PC-3 (cell line): ENCODE measurements at regions not wholly inside any gene's neighbourhood (a gene's known extent, or its start where the extent isn't known, plus 50 kb on each side); places are given as distances from the start of the nearest gene placed in this dataset.

ENCODE experiments used
- ATAC-seq: fragments of 200-7000 bp; cut with Tn5 transposase; 2 replicates; pipeline ENCODE4 v1.9.1; 2020; ENCODE audit warnings: mild to moderate bottlenecking, moderate library complexity
- BruUV-seq: library from RNA; stranded (reverse); fragments of 400-500 nt; replicated peaks from 2 replicates; lab custom pipeline; 2021; lab: Mats Ljungman, UMichigan
- CTCF ChIA-PET: fragments of 300-600 bp; sonication (Branson Sonifier 250); formaldehyde crosslinking; loops from one replicate; lab custom pipeline; 2022; ENCODE audit warnings: antibody characterized with exemption; lab: Charles Lee
- POLR2A ChIA-PET: fragments of 300-600 bp; sonication (Branson Sonifier 250); formaldehyde crosslinking; loops from one replicate; lab custom pipeline; 2022; ENCODE audit warnings: antibody characterized with exemption; ENCODE audit not compliant: unreplicated experiment; lab: Charles Lee
- DNase-seq: peaks from one replicate; pipeline ENCODE4 v3.0.0-alpha.2; 2015
- H2AFZ ChIP-seq: fragments of 300-600 bp; sonication (generic); 2 replicates; pipeline ENCODE4 v1.6.0; 2016; ENCODE audit warnings: antibody characterized with exemption, low read length
- H3F3A ChIP-seq: fragments of 300-600 bp; sonication (generic); one replicate; pipeline ENCODE4 v1.6.0; 2017; ENCODE audit warnings: antibody characterized with exemption, low read length, control low read depth, mild to moderate bottlenecking; ENCODE audit not compliant: unreplicated experiment
- H3K27ac ChIP-seq: fragments of 300-600 bp; sonication (generic); 2 replicates; pipeline ENCODE4 v1.5.1; 2016; ENCODE audit warnings: mild to moderate bottlenecking, low read length
- H3K27me3 ChIP-seq: fragments of 300-600 bp; sonication (generic); 2 replicates; pipeline ENCODE4 v1.6.1; 2016; ENCODE audit warnings: low read length, mixed read lengths
- H3K36me3 ChIP-seq: fragments of 300-600 bp; sonication (generic); 2 replicates; pipeline ENCODE4 v1.6.1; 2016; ENCODE audit warnings: low read depth, mixed run types, low read length, mixed read lengths
- H3K4me1 ChIP-seq: fragments of 300-600 bp; sonication (generic); 2 replicates; pipeline ENCODE4 v1.5.1; 2016; ENCODE audit warnings: low read length; ENCODE audit not compliant: insufficient read depth
- H3K4me2 ChIP-seq: fragments of 300-600 bp; sonication (generic); 2 replicates; pipeline ENCODE4 v1.6.0; 2016; ENCODE audit warnings: low read length
- H3K4me3 ChIP-seq: fragments of 300-600 bp; sonication (generic); 2 replicates; pipeline ENCODE4 v1.5.1; 2016; ENCODE audit warnings: mild to moderate bottlenecking, low read length, mixed read lengths
- H3K79me2 ChIP-seq: fragments of 300-600 bp; sonication (generic); 2 replicates; pipeline ENCODE4 v1.6.1; 2017; ENCODE audit warnings: low read length, mixed read lengths
- H3K9ac ChIP-seq: fragments of 300-600 bp; sonication (generic); 2 replicates; pipeline ENCODE4 v1.6.0; 2016; ENCODE audit warnings: mild to moderate bottlenecking, low read length
- H3K9me2 ChIP-seq: fragments of 300-600 bp; sonication (generic); replicated peaks from 2 replicates; pipeline ENCODE4 v1.6.1; 2016; ENCODE audit warnings: mixed run types, low read length, mixed read lengths
- H3K9me3 ChIP-seq: fragments of 300-600 bp; sonication (generic); 2 replicates; pipeline ENCODE4 v1.6.1; 2016; ENCODE audit warnings: low read length, mixed read lengths
- H4K20me1 ChIP-seq: fragments of 300-600 bp; sonication (generic); 2 replicates; pipeline ENCODE4 v1.6.1; 2016; ENCODE audit warnings: low read length, mixed read lengths
- EZH2 ChIP-seq: fragments of 300-600 bp; sonication (generic); IDR thresholded peaks from one replicate; pipeline ENCODE4 v1.6.1; 2017; ENCODE audit warnings: antibody characterized with exemption, mild to moderate bottlenecking, low read length; ENCODE audit not compliant: unreplicated experiment
- EZH2phosphoT487 ChIP-seq: fragments of 300-600 bp; sonication (generic); IDR thresholded peaks from 2 replicates; pipeline ENCODE4 v1.6.1; 2018; ENCODE audit warnings: mild to moderate bottlenecking, antibody characterized with exemption, low read length, borderline replicate concordance
- intact Hi-C: fragments of 100-400 bp; cut with micrococcal nuclease; formaldehyde crosslinking; loops from 2 replicates; pipeline ENCODE4 v1.9.0; 2023
- TF ChIP-seq, protein P1 (sequence below): fragments of 300-600 bp; sonication (generic); conservative IDR thresholded peaks from 2 replicates; pipeline ENCODE4 v1.5.1; 2017; ENCODE audit warnings: antibody characterized with exemption, low read depth, mild to moderate bottlenecking, low read length

DNA sequence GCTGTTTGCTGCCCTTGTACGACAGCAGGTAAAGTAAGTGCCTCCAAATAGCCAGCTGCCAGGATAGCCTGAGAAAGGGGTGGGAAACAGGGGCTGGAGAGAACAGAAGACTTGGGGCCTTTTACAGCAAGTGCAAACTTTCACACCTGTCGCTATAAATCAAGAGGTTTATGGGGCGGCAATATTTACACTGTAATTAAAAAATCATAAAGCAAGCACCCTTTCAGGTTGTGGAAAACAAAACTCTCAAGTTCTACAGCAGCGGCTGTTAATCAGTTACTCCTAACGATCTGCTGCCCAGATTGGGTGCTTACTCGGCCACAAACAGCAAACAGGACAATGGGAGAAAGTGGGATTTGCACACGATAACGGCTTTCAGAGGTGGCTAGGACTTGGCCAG, 359.5 kb upstream of the ETAA1 start:
- TF ChIP-seq, protein P1, sequence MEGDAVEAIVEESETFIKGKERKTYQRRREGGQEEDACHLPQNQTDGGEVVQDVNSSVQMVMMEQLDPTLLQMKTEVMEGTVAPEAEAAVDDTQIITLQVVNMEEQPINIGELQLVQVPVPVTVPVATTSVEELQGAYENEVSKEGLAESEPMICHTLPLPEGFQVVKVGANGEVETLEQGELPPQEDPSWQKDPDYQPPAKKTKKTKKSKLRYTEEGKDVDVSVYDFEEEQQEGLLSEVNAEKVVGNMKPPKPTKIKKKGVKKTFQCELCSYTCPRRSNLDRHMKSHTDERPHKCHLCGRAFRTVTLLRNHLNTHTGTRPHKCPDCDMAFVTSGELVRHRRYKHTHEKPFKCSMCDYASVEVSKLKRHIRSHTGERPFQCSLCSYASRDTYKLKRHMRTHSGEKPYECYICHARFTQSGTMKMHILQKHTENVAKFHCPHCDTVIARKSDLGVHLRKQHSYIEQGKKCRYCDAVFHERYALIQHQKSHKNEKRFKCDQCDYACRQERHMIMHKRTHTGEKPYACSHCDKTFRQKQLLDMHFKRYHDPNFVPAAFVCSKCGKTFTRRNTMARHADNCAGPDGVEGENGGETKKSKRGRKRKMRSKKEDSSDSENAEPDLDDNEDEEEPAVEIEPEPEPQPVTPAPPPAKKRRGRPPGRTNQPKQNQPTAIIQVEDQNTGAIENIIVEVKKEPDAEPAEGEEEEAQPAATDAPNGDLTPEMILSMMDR: no peak
- TF ChIP-seq EZH2 (no peak), EZH2phosphoT487 (no peak)
- Histone ChIP-seq H3K79me2 (no peaks in the 10 kb centered on the region), H3K4me3 (no peak overlapping the region), H3K27me3 (peaks cover 15% of the 10 kb centered on the region), H3K4me1 (peaks cover 5% of the 10 kb centered on the region; the same call in 1 of the 2 replicates), H3K4me2 (no peak overlapping the region), H3K27ac (no peak overlapping the region), H3K9me2 (no peaks in the 10 kb centered on the region), H3K9me3 (no peaks in the 10 kb centered on the region), H3F3A (no peaks in the 10 kb centered on the region), H3K36me3 (no peaks in the 10 kb centered on the region), H3K9ac (no peak overlapping the region), H2AFZ (no peak overlapping the region), H4K20me1 (no peaks in the 10 kb centered on the region)
- ATAC-seq (no peak), DNase-seq (no peak)
- CTCF ChIA-PET: interaction anchor here (0.7 kb wide), 1 partner anchor 1124 kb away, joined by 3 read pairs; no protein-coding TSS in a partner anchor
- POLR2A ChIA-PET: no interaction called here
- intact Hi-C loops: no loop called here
- BruUV-seq: no TSS peak

DNA sequence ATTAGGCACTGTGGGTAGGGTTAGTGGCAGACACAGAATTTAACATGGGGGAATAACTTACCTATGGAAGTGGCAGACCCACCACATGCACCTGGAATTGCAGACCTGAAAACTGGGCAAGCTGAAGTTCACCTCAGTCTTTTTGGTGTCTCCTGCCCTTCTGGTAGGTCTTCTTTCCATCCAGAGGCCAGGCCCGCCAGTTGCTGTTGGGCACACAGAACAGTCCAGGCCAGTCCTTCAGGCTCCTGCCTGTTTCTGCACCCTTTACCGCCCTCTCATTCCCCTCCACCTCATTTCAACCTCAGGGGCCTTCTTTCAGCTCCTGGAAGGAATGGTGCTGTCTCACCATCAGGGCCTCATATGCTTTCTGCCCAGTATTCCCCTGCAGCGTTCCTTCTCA, 358.9 kb upstream of the ETAA1 start:
- Histone ChIP-seq H3K9ac (no peak overlapping the region), H4K20me1 (no peaks in the 10 kb centered on the region), H3K4me2 (no peak overlapping the region), H3K9me2 (no peaks in the 10 kb centered on the region), H3K79me2 (no peaks in the 10 kb centered on the region), H3K9me3 (no peaks in the 10 kb centered on the region), H2AFZ (no peak overlapping the region), H3K36me3 (no peaks in the 10 kb centered on the region), H3K4me3 (no peak overlapping the region), H3F3A (no peaks in the 10 kb centered on the region), H3K27me3 (peaks cover 10% of the 10 kb centered on the region), H3K4me1 (peaks cover 5% of the 10 kb centered on the region; the same call in 1 of the 2 replicates), H3K27ac (no peak overlapping the region)
- ChIA-PET CTCF (interaction anchor here (0.7 kb wide), 1 partner anchor 1124 kb away, joined by 3 read pairs; no protein-coding TSS in a partner anchor), POLR2A (no interaction called here)
- ATAC-seq (no peak), DNase-seq (no peak)
- no TSS peak for BruUV-seq
- intact Hi-C loops: no loop called here
- TF ChIP-seq, protein P1: no peak

DNA sequence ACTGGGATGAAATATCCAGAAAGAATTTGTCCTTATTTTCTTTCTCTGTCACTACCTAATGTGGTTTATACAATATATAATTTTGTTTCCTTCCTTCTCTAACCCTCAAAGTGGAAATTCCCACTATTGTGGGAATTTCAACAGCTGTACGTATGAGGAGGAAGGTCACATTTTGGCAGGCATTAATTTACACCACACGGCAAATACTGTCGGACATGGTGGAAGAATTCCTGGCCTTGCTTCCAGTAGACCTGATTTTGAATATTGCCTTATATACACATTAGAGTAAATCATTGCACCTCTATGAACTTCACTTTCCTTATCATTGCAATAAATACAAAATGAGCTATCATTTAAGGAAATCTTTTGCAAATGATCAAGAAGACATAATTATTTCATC, 358.1 kb upstream of the ETAA1 start:
- Histone ChIP-seq H4K20me1 (no peaks in the 10 kb centered on the region), H3K79me2 (no peaks in the 10 kb centered on the region), H3K27ac (no peak overlapping the region), H3K36me3 (no peaks in the 10 kb centered on the region), H3K4me3 (no peak overlapping the region), H3K9ac (no peak overlapping the region), H3K27me3 (0 out of 2 replicates have a peak, but pooled peaks cover 1% of the 10 kb centered on the region), H3F3A (no peaks in the 10 kb centered on the region), H3K4me2 (no peak overlapping the region), H3K4me1 (peaks cover 5% of the 10 kb centered on the region; the same call in 1 of the 2 replicates), H3K9me3 (no peaks in the 10 kb centered on the region), H2AFZ (no peak overlapping the region), H3K9me2 (no peaks in the 10 kb centered on the region)
- POLR2A ChIA-PET: no interaction called here
- CTCF ChIA-PET: no interaction called here
- intact Hi-C loops: no loop called here
- DNase-seq: no peak
- no TSS peak for BruUV-seq
- ATAC-seq: no peak
- no peak for TF ChIP-seq EZH2phosphoT487
- TF ChIP-seq, protein P1: no peak
- no peak for TF ChIP-seq EZH2
